Breast epithelium (tissue), 3 donors: ENCODE measurements at regions not wholly inside any gene's neighbourhood (a gene's known extent, or its start where the extent isn't known, plus 50 kb on each side); places are given as distances from the start of the nearest gene placed in this dataset.

ENCODE experiments used
- CTCF ChIP-seq, 3 donors: fragments of 450-650 bp; IDR thresholded peaks; one replicate each; pipeline ENCODE4 v1.5.1; 2016 to 2017; ENCODE audit warnings: antibody characterized with exemption in 3 of 3, mild to moderate bottlenecking in 3 of 3, moderate library complexity in 3 of 3
- POLR2A ChIP-seq: fragments of 450-650 bp; IDR thresholded peaks from one replicate; pipeline ENCODE4 v1.6.1; 2016; ENCODE audit warnings: antibody characterized with exemption, mild to moderate bottlenecking, moderate library complexity
- POLR2AphosphoS5 ChIP-seq, 3 donors: sonication (generic); formaldehyde crosslinking; IDR thresholded peaks; one replicate each; pipeline ENCODE4 v1.6.1; 2017; ENCODE audit warnings: antibody characterized with exemption in 3 of 3

DNA sequence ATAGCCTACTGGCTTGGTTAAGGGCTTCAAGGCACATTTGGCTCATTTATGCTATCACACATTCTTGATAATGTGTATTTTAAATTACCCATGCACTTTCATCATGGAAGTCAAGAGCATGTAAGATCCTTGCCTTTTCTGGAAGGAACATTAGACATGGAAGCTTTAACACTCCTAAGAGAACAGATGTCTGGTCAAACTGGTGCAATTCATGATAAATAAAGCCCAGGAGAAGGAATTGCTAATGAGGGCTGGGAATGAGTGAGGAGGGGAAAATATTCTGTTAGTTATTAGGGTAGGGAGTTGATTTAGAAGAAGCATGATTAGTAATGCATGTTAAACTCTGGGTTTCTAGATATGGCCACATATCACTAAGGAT is 688.6 kb upstream of the CITED2 start:
- TF ChIP-seq POLR2AphosphoS5 (IDR thresholded peaks at IDR 0.05) (no peak), POLR2A (no peak), CTCF (IDR thresholded peaks at IDR 0.05) (no peak)
